ENCODE measurements at regions not wholly inside any gene's neighbourhood (a gene's known extent, or its start where the extent isn't known, plus 50 kb on each side); places are given as distances from the start of the nearest gene placed in this dataset.

- no peak for DNase-seq
These were observed 324.4 kb downstream of the CENPC start for GRCh38 chr4:67220861-67221260.

- no peak for DNase-seq
These were observed 326.4 kb downstream of the CENPC start for GRCh38 chr4:67218883-67219282.

GRCh38 chr4:67207941-67208441 is 337.3 kb downstream of the CENPC start:
- DNase-seq = no peak

- no peak for DNase-seq
These were observed 340.9 kb downstream of the CENPC start for GRCh38 chr4:67204441-67204840.

GRCh38 chr4:67201334-67201733 is 344.0 kb downstream of the CENPC start:
- DNase-seq = no peak

- DNase-seq = no peak
These were observed 346.6 kb downstream of the CENPC start for GRCh38 chr4:67198727-67199126.

GRCh38 chr4:67167849-67168248 is 377.5 kb downstream of the CENPC start:
- no peak for DNase-seq

GRCh38 chr4:67162690-67163089 is 382.6 kb downstream of the CENPC start:
- no peak for DNase-seq

- DNase-seq = no peak
These were observed 384.0 kb downstream of the CENPC start for GRCh38 chr4:67161311-67161710.

GRCh38 chr4:67160394-67160793 is 384.9 kb downstream of the CENPC start:
- no peak for DNase-seq

- DNase-seq = no peak
These were observed 386.6 kb downstream of the CENPC start for GRCh38 chr4:67158666-67159065.

- DNase-seq = no peak
These were observed 392.3 kb downstream of the CENPC start for GRCh38 chr4:67152976-67153375.

- DNase-seq = no peak
These were observed 393.6 kb downstream of the CENPC start for GRCh38 chr4:67151376-67152343.

- no peak for DNase-seq
These were observed 403.7 kb downstream of the CENPC start for GRCh38 chr4:67141586-67141985.

- DNase-seq = no peak
These were observed 410.7 kb downstream of the CENPC start for GRCh38 chr4:67134616-67135015.

GRCh38 chr4:67133162-67133561 is 412.1 kb downstream of the CENPC start:
- DNase-seq = no peak

- DNase-seq = no peak
These were observed 414.1 kb downstream of the CENPC start for GRCh38 chr4:67131224-67131623.

- no peak for DNase-seq
These were observed 414.9 kb downstream of the CENPC start for GRCh38 chr4:67130411-67130810.

GRCh38 chr4:67126570-67126969 is 418.7 kb downstream of the CENPC start:
- DNase-seq = no peak

- no peak for DNase-seq
These were observed 419.4 kb downstream of the CENPC start for GRCh38 chr4:67125636-67126514.

- no peak for DNase-seq
These were observed 420.6 kb downstream of the CENPC start for GRCh38 chr4:67124716-67125115.

GRCh38 chr4:67122029-67122428 is 423.3 kb downstream of the CENPC start:
- DNase-seq = no peak

GRCh38 chr4:67120369-67120768 is 424.9 kb downstream of the CENPC start:
- DNase-seq = no peak

- DNase-seq = no peak
These were observed 436.0 kb downstream of the CENPC start for GRCh38 chr4:67109276-67109675.
